GM19468 (cell line): ENCODE measurements at regions not wholly inside any gene's neighbourhood (a gene's known extent, or its start where the extent isn't known, plus 50 kb on each side); places are given as distances from the start of the nearest gene placed in this dataset.
"Not testable (repeated sequence)": the region's sequence is repeated elsewhere in the genome, so short reads cannot be mapped to it uniquely, and the experiment has no call there.

Experiments
- ATAC-seq: cut with Tn5 transposase; IDR thresholded peaks from one replicate; pipeline ENCODE4 v1.9.1; 2021; ENCODE audit warnings: mild to moderate bottlenecking, moderate library complexity, moderate number of reproducible peaks; ENCODE audit not compliant: unreplicated experiment; ENCODE audit errors: extremely low read depth

DNA sequence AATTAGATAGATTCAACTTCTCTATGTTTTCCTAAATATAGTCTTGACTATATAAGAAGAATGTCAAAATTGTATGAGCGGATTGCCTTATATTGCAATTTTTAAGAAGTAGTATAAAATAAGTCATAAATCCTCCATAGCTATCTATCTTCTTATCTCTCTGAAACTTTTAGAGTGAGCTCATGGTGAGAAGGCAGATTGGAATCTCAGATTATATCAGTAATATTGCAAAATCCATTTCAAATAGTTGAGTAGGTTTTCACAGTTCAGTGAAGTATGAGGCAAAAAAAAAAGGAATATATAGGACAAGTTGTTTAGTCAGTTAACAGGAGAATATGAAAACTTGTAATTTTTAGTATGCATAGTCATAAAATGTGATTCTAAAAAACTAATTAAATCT, 156.4 kb downstream of the FAM174A start:
- no peak for ATAC-seq

DNA sequence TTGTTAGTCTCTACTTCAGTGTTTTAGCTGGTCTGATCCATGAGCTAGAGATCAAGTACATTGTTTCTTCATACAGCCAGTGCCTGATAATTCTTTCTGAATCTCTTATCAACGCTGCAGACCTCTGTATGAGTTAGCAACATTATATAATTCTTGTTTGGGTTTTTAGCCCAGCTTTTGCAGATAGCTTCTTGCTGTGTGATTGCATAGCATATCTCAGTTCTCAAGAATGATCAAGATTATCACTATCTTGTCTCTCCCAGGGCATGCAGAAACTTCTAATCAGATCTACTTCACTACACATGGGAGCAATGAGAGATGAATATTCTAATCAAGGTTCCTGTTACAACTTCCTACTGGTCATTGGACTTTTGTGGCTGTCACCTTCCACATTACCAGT, 158.3 kb downstream of the FAM174A start:
- ATAC-seq, result no peak

DNA sequence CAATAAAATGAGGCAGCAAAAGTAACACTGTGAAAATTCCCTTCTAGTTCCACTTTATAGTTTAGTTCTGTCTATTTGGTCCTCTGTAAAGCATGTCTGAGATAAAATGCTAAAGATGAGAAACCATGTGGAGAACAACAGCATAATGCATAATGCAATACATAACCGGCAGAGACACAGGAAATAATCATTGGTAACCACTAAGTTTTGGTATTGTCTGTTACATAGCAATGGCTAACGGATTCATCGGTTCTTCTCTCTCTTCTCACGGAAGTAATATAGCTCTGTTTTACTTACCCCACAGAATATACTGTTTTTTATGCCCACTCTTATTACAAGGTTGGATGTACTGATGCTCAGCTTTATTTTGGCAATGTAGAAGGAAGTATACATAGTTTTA, 158.9 kb downstream of the FAM174A start:
- no peak for ATAC-seq

DNA sequence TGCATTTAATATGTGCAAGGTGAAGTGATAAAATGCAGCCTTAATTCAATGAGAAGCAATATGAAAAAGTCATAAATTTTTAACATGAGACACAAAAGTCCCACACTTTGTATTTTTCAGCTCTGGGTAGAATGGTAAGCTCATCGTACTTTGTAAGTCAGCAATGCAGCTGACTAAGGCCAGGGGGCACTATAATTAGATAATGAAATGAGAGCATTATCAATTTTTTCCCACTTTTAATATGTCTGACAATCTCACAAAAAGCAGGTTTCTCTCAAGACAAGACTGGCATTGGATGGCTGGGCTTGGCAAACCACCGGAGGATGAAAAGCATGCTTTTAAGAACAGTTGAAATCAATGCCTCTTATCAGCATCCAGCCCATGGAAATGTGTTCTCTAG, 162.8 kb downstream of the FAM174A start:
- no peak for ATAC-seq

DNA sequence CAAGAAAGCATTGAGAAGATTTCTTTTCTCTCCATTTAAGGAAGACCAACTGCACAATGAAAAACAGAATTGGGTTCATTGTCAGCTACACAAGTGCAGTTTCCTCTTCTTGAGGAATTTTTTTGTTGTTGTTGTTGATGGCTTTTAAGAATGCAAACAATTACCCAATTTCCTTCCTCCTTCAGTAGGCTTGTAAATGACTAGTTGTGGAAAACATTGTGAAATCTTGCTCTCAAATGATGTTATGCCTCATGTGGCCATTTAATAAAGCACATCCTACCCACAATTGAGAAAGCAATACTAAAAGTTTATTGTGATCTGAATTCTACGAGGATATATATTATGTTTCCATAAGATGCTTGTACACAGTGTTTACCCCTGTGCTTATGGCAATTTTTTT, 171.6 kb downstream of the FAM174A start:
- ATAC-seq, result peak; percentile 53

DNA sequence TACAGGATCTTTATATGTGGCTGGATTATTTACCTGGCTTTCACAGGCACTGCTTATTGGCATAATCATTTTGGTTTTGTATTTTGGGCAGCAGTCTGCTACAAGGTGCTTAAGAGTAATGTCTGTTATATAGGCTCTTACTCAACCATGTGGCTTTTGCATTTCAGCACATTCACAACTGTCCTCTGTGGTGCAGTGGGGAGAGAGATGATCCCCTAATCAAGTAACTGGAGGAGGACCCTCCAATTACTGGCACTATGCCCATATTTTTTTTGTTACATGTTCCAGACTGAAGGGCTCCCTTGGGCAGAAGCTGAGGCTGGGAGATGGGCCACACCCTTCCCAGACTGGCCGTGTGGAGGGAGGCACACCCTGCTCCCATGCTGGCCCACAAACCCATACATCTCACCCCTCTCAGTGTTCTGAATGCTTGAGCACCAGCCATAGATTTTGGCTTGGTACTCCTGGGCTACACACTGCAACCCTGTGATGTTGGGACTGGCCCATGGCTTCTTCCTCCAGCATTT, 173.5 kb downstream of the FAM174A start:
- no peak for ATAC-seq

DNA sequence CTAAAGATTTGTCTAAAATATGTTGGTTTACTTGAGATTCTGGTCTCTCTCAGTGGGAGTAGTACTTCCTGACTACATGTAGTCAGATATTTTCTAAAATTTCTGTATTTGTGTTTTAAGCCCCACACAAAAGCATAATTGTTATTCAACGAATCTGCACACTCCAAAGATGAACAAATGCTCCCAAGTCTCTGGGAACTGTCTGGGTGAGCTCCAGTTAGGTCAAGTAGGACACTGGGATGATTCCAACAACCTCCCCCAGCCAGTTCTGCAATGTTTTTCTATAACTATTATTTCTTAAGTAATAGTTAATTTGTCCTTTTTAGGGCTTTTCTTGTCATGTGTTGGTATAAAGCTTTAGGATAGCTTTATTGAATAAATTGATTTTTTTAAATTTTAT, 174.6 kb downstream of the FAM174A start:
- no peak for ATAC-seq

DNA sequence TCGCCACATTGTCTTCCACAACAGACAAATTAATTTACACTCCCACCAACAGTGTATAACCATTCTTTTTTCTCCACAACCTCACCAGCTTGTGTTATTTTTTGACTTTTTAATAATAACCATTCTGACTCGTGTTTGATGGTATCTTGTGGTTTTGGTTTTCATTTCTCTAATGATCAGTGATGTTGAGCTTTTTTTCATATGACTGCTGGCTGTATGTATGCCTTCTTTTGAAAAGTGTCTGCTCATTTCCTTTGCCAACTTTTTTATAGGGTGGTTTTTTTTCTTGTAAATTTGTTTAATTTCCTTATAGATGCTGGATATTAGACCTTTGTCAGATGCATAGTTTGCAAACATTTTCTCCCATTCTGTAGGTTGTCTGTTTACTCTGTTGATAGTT, 179.6 kb downstream of the FAM174A start:
- not testable (repeated sequence) for ATAC-seq

DNA sequence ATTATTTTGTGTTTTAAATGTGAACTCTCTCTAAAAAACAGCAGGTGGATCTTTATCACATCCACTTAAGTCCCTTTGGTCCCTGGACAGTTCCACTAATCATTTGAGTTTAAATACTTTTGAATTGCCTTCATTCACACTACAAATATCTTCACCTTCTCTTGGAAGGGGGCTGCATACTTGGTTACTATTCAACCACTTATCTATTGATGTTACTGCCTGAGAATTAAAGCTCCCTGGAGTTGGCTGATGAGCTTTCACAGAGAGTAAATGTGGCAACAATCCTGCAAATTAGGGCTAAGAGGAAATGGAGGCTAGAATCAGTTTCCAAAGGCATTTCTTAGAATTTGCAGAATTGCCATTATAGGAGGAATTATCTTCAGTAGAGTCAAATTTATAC, 180.4 kb downstream of the ST8SIA4 start:
- ATAC-seq, result no peak

DNA sequence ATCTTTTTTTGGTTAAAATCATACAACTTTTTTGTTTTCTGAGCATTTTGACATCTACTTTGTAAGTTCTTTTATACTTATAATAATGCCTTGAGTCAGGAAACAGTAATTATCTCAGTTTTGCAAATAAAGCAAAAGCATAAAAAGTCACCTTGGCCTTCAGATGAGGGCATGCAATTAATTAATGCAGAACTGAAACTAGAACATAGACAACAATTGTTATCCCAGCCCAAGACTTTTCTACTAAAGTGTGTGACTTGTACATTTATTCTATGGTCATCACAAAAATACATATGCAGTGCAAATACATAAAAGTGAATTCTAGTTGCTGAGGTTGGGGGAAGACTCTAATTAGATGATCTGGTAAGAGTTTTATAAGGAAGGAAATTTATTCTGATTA, 179.9 kb downstream of the ST8SIA4 start:
- ATAC-seq, result no peak

DNA sequence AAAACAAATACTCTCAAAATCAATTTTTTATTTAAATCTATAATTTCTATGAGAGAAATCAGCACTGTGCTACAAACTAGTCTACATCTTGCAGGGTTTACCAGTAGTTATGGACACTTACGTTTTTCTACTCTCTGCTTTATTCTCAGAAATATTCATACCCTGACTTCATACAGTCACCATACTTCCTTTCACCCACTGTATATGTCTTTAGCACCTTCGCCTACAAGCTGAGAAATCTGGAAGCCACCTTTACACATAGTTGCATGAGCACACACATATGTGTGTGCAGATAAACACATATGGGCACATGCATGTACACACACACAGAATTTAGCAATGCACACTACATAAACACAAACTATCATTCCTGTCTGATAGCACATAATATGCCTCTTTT, 177.0 kb downstream of the ST8SIA4 start:
- ATAC-seq, result no peak

DNA sequence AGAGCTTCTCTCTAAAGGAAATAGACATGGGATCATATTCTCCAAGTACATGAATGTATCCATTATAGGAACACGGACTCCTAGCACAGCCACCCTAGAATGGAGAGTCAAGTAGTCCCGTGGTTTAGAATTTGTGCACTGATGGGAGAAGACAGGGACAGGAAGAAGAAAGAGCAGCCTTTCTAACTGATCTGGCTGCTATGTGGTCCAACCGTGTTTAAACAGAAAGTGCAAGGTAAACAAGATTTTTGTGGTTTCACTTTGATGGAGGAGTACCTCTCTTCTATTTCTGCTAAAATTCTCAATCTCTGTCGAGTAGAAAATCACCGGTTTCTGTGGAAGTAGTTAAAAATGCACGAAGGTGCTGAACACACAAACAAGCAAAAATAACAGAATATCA, 171.3 kb downstream of the ST8SIA4 start:
- ATAC-seq, result peak; percentile 82

DNA sequence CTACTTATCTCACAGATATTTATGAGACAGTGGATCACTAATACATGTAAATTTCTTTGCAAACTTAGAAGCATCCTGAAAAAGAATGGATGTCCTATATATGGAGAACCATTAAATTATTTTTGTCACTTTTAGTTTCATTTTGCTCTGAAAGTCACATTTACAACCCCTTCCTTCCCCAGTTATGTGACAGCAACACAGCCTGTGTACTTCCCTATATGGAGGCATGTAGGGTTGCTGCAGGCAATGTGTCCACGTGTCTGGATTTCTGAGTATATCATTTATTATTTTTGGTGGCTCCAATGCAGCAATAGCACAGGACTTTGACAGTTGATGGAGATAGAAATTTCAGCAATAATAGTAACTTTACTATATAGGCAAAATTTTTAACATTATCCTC, 156.4 kb downstream of the ST8SIA4 start:
- peak; percentile 77 for ATAC-seq

DNA sequence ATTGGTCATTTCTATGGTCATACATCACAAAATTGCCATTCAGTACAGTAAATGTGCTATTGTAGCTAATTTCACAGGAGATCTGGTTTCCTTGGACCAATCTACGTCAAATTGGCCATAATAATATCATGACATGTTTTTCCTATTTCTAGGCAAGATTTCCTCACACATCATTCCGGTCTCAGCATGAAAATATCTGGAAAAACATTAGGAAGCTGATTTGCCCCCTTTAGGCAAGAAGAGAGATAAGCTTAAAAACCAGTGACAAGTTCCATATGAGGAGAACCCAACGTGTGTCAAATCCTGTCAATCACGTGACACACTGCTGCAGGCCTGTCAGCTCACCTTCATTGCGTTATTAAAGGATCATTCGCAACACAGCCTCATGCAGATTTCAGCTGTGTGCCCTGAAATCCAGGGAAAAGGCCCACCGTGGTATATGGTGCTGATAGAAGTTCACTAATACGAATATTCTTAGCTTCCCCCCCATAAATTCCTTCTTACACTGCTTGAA, 153.3 kb downstream of the ST8SIA4 start:
- ATAC-seq, result no peak

DNA sequence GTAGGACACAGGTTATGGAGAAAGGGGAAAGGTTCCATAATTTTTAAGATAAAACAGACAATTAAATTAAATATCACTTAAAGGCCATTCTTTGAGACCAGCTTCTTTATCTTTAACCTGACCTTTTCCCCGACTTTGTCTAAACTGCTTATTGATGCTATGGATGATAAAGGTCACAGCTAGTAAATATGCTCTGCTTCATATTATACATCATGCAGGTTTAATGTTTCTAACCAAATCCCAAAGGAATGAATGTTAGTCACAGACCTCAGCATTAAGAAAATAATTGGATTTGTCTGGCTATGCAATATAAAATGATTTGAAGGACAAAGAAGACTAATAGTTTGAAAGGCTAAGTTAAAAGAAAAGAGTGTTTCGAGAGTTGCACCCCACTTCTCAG, 147.6 kb downstream of the ST8SIA4 start:
- ATAC-seq, result no peak
